HG02884 (cell line): ENCODE measurements at regions not wholly inside any gene's neighbourhood (a gene's known extent, or its start where the extent isn't known, plus 50 kb on each side); places are given as distances from the start of the nearest gene placed in this dataset.
"Not testable (repeated sequence)": the region's sequence is repeated elsewhere in the genome, so short reads cannot be mapped to it uniquely, and the experiment has no call there.

Experiments
- ATAC-seq: cut with Tn5 transposase; IDR thresholded peaks from one replicate; pipeline ENCODE4 v1.9.1; 2021; ENCODE audit warnings: mild to moderate bottlenecking, moderate library complexity; ENCODE audit not compliant: unreplicated experiment

DNA sequence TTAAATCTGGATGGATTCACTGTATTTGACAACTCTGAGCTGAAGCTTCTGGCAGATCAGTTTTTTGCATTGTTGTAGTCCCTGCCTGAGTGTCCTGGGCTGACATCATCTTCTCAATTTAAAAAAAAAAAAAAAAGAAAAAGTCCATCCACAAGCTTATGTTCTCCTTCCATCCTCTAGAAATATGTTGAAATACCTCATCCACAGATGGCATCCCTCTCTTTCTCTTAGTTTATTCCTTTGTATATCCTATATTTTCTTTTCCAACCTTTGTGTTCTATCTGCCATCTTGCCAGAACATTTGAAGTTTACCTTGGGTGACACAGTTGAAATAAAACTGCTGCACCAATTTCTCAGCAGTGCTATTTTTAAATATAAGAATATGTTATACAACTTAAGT, 184.4 kb upstream of the PKN2 start:
- no peak for ATAC-seq

DNA sequence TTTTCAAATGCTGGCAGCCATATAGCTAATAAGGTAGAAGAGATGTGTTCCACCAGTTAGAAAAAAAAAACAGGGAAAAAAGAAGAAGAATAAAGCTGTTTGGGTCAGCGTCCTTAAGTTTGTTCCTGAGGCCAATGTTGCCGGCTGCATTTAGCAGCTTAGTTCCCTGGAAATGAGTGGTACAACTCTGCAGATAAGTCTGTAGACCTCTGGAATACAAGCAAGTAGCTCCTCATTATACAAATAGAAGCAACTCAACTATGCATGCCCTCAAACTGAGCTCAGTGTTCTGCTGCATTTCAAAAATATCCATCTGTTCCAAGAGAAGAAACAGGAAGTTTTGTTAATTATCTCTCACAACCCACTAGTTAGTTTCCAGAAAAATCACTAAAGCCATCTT, 181.2 kb upstream of the PKN2 start:
- no peak for ATAC-seq

DNA sequence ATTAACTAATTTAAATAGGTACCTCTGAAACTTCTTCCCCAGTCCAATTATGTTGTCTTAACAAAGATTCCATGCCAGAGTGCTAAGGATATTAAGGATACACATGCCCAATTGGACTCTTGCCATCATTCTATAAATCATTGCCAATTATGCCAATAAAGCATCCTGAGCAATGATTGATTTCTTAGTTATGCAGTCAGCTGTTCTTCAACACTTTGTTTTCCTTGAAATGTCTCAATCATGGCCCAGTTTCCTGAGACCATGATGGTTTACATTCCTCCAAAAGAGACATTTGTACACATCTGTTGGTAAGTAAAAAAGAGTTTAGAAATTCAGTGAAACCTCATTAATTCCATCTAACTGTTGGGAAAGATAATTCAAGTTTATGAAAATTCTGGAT, 180.4 kb upstream of the PKN2 start:
- no peak for ATAC-seq

DNA sequence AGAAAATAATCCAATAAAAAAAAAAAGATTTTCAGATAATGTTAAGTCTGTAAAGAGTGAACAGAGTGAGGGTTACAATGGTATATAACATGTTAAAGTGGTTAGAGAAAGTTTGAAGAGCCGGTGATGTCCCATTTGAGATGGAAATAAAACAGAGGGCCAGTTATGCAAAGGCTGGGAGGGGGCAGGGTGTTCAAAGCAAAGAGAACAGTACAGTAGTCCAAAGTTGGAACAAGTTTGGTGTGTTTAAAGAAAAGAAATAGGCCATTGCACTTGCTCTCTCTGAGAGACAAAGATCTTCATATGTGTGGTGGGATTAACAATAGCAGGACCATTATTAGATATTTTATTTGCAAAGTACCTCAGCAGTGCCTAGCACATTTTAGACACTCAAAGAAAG, 179.5 kb upstream of the PKN2 start:
- no peak for ATAC-seq

DNA sequence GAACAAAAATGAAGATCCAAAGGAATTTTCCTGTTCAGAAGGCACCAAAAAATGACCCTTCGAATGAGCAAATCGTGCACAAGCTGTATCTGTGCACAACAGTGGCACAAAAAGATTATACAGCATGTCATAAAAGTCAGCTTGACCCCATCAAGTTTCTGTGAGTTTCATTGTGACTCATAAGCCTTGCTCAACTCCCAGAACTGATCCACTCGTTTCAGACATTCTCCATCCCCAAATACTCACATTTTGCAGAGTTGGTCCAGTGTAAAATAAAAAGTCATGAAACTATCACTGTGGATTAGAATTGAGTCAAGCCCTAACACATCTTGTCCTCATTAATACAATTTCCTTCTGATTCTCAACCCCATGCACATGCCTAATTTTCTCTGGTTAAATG, 174.7 kb upstream of the PKN2 start:
- no peak for ATAC-seq

DNA sequence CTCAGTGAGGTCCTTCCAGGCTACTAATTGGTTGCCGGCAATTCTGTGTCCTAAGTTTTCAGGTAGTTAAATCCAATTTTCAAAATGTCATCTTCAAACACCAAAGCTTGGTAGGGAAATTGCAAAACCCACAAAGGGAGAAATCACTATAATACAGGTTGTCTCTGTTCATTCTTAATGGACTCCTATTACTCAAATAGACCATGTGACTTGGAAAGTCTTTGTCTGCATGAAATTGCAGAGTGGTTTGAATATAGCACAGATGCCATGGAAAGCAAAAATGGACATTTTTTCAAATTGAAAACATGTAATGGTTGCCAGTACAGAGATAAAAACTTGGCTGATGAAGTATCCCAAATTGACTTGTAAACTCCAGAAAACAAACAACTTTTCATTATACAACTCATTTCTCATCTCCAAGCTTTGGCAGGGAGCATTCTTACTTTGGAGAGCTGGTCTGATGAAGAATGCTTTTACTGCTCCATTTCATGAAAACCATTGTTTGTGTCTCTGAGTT, 169.5 kb upstream of the PKN2 start:
- no peak for ATAC-seq

DNA sequence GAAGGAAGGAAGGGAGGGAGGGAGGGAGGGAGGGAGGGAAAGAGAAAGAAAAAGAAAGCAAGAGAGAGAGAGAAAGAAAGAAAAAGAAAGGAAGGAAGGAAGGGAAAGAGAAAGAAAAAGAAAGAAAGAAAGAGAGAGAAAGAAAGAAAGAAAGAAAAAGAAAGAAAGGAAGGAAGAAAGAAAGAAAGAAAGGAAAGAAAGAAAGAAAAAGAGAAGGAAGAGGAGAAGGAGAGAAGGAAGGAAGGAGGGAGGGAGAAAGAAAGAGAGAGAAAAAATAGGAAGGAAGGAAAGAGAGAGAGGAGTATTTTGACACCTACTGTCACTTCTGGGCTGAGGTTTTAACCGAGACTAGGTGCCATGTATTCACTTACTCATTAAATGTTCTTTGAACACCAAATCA, 166.6 kb upstream of the PKN2 start:
- not testable (repeated sequence) for ATAC-seq

DNA sequence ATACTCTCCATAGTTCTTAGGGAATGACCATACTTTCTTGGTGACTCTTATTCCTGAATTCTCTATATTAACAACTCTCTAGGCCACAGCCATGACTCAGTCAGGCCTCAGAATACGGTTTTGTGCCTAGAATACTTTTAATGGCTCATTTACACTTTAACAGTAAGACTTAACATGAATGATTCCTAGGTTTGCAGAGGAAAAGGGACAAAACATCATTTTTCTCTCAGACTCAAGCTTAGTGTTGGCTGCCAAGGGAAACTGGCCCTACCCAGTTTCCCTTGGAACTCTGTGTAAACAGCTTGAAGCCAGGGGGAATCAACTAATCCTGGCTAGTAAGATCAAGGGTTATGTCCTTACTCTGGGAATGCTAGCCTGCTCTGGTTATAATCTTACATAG, 164.9 kb upstream of the PKN2 start:
- ATAC-seq = no peak

DNA sequence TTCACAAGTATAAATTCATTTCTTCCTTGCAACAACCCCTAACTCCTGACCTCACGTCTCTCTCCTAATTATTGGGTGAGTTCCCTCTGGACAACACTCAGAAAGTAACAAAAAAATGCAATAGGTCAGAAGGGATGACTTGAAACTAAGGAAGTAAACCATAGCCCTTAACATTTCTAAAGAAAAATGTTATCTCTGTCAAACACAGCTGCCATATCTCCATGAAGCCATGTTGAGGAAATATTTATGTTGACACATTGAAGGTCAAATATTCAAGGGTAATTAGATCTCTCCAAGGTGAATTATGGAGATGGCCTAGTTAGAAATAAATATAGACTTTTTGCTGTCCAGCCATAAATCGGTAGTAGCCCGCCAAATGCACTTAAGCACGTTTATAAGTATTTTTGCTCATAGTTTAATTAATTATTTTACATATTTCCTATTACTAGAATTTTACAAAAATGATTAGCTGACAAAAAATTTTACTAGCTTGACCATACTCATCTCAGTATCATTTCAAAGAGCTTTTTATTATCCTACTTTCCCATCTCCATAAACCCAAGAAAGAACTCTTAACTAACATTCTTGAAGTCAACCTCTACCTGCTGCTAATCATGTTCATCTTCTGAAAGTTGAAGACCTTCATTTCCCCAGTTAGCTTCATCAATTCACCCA, 160.1 kb upstream of the PKN2 start:
- no peak for ATAC-seq

DNA sequence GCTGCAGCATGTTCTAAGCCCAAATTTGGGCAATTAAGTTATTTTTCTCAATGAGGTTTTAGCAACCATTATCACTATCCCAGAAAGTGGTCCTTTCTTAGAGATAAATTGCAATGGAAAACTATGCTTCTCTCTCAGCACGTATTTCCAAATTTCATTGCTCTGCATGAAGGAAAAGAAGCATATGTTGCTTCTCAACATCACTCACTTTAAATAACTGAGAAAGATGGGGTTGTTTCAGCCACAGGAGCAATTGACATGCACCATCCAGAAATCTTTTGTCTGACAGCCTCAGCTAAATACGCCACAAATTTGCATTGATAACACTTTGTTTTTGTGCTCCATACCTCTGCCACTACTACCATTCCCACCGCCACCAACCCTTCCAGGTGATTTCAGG, 157.6 kb upstream of the PKN2 start:
- no peak for ATAC-seq

DNA sequence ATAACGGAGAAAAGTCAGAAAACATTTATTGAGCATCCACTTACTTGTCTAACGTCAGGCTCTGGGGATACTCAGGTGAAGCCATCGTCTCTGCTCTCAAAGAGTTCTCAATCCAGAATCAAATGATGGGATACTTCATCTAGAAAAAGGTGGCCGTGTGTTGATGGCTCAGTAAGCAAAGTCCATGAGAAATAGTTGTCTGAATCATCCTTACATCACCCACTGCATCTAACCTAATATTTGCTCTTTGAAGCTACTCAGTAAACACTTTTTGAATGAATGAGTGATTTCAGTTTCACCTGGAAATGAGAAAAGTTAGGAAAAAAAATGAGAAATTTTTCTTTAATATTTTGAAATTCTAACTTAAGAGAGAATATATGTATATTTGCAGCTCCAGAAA, 155.3 kb upstream of the PKN2 start:
- ATAC-seq = no peak

DNA sequence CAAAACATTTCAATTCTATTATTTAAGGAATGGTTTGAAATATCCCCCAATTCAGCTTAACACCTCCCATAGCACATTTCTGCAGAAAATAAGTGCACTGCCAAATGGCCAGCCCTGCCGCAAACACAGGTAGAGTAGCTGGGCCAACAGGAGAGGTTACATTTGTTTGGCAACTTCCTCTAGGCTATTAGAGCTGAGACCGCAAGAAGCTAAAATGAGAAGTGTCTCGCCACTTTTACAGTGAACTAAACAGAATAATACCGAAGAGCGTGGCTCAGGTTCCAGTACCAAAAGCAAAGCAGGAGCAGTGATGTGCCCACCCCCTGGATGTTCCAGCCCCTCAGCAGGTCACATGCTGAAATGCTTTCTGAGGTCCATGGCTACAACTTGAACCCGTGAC, 154.5 kb upstream of the PKN2 start:
- no peak for ATAC-seq

DNA sequence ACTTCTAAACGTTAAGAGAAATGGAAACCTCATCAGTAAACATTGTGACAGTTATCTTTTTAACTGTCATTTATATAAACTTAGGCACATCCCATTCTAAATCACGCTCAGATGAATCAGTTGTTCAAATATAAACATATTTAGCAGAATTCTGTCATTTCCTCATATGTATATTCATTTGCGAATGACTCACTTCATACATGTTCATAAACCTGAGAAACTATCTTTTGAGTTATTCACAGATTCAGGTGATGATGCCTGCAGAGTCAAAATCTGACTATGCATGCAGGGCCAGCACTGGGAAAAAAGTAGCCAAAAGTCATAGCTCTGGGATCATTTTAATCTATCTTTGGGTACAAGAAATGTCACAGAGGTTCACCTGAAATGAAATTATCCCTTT, 153.8 kb upstream of the PKN2 start:
- no peak for ATAC-seq

DNA sequence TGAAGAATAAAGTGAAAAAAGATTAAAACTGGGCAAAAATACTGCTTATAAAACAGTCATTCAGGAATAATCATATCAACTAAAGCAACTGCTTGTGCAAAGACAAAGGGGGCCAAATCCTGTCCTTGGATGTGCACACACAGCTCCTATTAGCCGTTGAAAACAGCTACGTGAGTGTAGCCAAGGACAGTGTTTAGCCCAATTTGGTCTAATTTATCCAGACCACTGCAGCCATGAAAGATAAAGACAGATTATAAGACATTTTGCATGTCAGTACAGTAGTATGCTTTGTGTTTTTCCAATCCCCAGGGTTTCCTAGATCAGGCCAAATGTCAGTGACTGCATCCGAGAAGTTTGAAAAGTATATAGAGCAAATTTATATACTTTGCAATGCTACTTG, 146.3 kb upstream of the PKN2 start:
- ATAC-seq = no peak

DNA sequence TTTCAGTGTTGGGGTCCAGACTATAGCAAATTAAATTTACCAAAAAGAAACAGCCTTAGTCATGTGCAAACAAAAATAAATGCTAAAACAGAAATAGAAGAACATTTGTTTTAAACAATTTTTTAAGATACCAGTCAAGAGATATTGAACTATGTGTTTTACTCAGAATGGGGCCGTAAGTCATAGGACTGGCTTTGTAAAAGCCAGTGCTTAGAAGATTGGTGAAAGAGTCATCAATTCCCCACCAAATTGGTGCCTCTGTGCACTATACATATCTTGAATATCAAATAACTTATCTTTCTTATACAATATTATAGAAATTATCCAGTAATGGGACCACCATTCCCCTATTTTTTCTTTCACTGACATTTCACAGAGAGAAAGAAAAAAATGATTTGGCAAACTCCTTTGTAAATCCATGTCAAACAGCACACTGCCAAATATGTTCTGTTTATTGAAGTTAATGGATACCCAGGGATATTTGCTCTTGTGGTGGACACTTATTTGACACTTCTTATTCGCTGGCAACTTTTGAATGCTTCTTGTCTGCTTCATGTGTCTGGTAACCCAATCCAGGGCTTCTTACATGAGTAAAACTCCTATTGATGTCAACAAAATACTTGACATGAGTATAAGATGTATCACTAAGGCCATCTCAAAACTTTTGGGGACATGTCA, 145.7 kb upstream of the PKN2 start:
- ATAC-seq = no peak

DNA sequence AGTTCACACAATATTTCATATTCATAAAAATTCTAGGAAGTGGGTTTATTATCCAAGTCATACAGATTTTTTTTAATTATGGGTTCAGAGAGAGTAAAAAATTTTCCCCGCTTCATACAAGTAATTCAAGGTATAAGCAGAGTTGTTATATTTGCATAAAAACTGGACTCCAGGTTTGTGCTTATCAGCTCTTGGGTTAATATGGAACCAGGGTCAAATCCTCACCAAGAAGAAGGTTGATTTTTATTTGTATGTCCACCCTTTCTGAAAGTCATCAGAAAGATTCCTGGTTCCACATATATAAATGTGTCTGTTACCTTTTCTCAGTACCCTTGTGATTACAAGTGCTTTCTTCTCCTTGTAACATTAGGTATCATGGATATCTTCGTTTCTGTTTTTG, 143.8 kb upstream of the PKN2 start:
- no peak for ATAC-seq

DNA sequence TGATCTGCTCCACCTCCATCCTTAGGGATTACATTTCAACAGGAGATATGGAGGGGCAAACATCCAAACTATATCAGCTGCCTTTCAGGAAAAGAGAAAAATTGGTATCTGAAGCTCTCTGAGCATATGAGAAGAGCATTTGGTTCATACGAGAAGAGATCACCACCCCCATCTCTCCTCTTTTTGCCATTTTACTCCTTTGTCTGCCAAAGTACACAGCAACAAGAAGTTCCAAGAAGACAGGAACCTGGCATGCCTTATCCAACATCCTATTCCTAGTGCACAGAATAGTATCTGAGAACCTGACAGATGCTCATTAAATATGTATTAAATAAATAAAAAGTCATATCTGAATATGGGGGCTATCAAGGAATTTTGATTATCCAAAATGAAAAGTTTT, 142.5 kb upstream of the PKN2 start:
- no peak for ATAC-seq

DNA sequence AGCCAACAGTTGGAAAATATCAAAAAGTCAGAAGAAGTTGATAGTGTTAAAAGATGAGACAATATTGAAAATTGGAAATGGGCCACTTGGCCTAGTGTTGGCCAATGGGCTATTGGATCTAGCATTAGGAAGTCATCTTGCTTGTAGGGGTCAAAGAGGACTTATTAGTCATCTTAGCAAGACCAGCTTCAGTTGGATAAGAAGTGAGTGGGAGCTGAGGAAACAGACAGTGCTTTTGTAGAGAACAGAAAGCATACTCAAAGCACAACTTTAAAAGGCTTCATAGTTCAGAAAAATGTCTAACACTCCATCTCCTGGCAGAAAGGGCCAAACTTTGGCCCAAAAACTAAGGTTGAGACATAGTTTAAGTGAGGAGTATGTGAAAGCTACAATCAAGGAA, 139.9 kb upstream of the PKN2 start:
- no peak for ATAC-seq

DNA sequence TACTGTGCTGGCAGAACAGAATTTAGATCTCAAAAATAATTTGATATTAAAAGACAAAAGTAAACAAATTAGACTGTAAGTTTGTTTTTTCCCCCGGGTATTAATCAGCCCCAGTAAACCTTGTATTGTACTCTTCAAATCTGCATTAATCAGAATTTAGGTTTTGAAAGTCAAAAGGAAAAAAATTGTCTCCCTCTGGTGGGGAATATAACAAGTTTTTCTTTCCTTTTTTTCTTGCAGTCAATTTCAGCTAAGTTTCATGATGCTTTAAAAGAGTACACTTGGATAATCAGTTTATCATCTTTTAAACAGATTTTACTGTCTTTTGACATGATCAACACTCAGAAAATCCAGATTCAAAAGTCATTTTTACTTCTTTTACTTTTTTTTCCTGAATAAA, 134.5 kb upstream of the PKN2 start:
- ATAC-seq = no peak

DNA sequence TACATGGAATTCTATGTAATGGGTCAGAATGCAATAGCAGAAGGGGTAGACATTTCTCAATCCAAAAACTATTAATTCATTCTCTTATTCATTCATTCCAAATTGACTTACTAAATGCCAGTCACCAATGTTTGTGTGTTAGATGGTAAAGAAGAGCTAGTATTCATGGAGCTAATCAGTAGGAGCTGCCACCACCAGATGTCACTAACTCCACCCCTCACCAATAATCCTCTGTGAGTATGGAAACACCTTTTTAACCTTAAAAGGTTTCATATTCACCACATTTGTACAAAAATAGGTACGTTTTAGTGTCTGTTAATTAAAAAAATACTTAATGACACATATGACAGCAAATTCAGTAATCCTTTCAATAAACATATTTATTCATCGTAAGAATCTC, 131.8 kb upstream of the PKN2 start:
- no peak for ATAC-seq

DNA sequence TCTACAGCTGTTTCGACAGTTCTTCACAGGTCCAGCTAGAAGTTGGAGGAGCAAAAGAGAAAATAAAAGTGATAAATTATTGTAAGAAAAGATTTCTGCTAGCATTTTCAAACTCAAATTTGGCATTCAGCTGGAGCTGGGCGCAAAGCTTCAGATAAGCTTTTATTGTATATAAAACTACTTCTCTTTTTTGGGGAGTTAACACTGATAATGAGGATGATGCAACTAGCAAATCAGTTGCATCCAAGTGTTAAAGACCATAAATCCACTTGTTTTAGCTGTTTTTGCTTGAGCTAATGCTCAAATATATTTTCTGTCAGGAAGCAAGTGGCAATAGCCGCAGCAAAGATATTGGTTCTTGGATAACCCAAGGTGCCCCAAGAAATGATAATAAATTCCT, 127.1 kb upstream of the PKN2 start:
- ATAC-seq = no peak

DNA sequence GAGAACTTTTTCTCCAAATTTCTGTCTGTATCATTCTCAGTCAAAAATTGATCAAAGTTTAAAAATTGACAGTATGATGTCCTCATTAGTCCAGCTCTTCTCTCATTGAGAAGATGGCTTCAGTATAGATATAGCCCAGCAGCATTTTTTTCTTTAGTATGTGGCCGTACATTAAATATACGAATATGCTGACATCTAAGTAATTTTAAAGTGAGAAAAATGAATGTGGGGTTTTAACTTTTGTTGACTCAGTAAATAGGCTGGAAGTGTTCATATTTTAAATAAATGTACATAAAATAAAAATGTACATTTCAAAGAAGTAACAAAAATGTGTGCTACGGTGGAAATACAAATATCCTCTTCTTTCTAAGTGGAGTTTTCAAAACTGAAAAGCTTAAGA, 123.5 kb upstream of the PKN2 start:
- ATAC-seq = no peak

DNA sequence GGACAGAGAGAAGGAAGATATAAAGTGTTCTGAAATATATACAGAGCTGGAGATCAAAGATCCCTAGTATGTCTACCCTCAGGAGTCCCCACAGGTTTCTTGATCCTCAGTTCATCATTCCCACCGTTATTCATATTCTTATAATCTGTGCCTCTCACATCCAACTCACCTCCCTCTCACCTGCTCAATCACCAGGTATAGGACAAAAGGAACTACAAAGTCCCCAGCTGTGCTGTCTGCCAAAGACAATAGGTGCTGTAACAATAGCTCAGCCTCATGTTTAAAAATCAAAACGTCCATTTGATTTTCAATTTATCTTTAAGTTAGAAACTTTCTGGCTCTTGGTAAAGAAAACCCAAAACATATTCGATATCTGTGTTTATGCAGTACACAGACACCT, 121.1 kb upstream of the PKN2 start:
- no peak for ATAC-seq
